Pancreas (tissue), 10 donors: ENCODE measurements at regions not wholly inside any gene's neighbourhood (a gene's known extent, or its start where the extent isn't known, plus 50 kb on each side); places are given as distances from the start of the nearest gene placed in this dataset.
A peak's percentile ranks its signal among the peaks of the same experiment; 100 is the strongest.

ENCODE experiments used
- ATAC-seq, 4 donors: fragments of 200-7000 bp; cut with Tn5 transposase; one replicate each; pipeline versions ENCODE4 v1.8.0 to v1.9.1; 2020; ENCODE audit warnings: mild to moderate bottlenecking in 4 of 4, moderate library complexity in 4 of 4
- DNase-seq, 6 donors: peaks; one replicate each; pipeline ENCODE4 v3.0.0-alpha.2; 2020
- FAIRE-seq: peaks from 2 replicates; lab custom pipeline; 2012; peaks lifted over from hg19 to GRCh38; lab: Jason Lieb, UNC
- H3K27ac ChIP-seq, 4 donors: fragments of 200-600 bp; sonication (generic); 1 replicate in 3 of 4; 2 replicates in 1 of 4; pipeline versions ENCODE4 v1.5.0 to v1.8.0; 2020
- H3K27me3 ChIP-seq, 4 donors: fragments of 200-600 bp; one replicate each; pipeline ENCODE4 v1.8.0; 2021
- H3K36me3 ChIP-seq, 3 donors: fragments of 200-600 bp; sonication (generic) in 1 of 3; one replicate each; pipeline versions ENCODE4 v1.5.0 to v1.8.0; 2020 to 2021
- H3K4me1 ChIP-seq, 3 donors: fragments of 200-600 bp; one replicate each; pipeline ENCODE4 v1.8.0; 2021
- H3K4me3 ChIP-seq, 4 donors: fragments of 200-600 bp; sonication (generic) in 2 of 4; one replicate each; pipeline versions ENCODE4 v1.5.0 to v1.8.0; 2020 to 2021
- H3K9me3 ChIP-seq, 4 donors: fragments of 200-600 bp; one replicate each; pipeline ENCODE4 v1.8.0; 2021
- CTCF ChIP-seq, 4 donors: fragments of 200-600 bp; sonication (generic) in 3 of 4; IDR thresholded peaks; one replicate each; pipeline versions ENCODE4 v1.5.0 to v1.8.0; 2021; ENCODE audit warnings: antibody characterized with exemption in 4 of 4
- WGBS, 2 donors: extraction: QIAGEN DNeasy Blood & Tissue Kit; methylation state at CpG; one replicate each; pipeline ENCODE4 v1.1.7; 2013; 5-methylcytosine and 5-hydroxymethylcytosine counted together
- intact Hi-C, 3 donors: fragments of 100-400 bp; cut with DNase I; formaldehyde crosslinking; loops; one replicate each; pipeline versions ENCODE4 v1.11.1 to v1.14.2; 2022
- donor health status: healthy with polysubstance abuse.
- donor health status: DM: no; HTN: no; CAD: no; lungs with moderate emphysema.
- donor health status: DM: no; HTN: no; CAD: no.
- donor health status: control.
- donor health status: control.
- donor health status: Bipolar disorder and iron deficiency.
- donor health status: DM: yes; HTN: yes; CAD: no.
- donor health status: DM: no; HTN: no; CAD: no.
- donor health status: DM: no; HTN: no; CAD: no.
- donor health status: DM: yes; HTN: yes; CAD: no.

DNA sequence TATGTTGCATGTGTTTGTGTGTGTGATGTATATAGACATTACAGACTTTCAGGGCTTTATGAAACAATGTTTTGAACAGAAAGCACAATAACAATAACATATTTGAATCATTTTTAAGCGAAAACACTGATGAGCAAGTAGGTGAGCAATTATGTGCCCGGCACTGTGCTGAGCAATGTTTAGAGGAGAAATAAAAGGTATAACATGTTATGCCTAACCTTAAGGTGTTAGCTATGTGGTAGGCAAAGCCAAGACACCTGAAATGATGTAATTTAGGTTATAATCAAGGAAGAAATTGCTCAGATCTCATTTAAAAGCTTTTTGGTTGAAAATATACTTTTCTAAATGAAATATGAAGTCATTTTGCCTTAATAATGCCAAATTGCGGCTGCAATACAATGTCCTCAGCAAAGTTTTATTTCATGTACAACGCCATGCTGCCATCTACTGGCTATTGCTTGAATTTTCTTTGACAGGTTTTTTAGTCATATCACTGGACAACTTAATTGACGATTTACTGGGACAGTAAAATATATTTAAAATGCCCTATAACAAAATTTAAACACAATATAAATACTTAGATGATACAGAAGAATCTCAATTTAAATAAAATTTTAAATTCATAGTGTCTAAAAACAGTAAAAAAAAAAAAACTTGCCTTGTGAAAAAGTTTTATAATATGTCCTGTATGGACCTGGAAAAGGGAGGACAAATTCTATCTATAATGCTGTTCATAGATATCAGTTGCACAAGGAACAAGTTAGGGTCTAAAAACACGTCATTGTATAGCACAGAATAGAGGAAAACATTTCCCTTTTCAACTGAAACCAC lies 131.1 kb upstream of the CDK1 start:
- Histone ChIP-seq H3K9me3 (no peaks in the 10 kb centered on the region), H3K4me1 (peaks cover 0 to 5% (median 0%) of the 10 kb centered on the region in 3 donors), H3K27me3 (no peaks in the 10 kb centered on the region), H3K36me3 (no peaks in the 10 kb centered on the region), H3K4me3 (no peak overlapping the region), H3K27ac (no peak overlapping the region)
- FAIRE-seq (peak; percentile 97), ATAC-seq (peak; percentile 70 to 85 (median 84)), DNase-seq (peak in 2 of 6 donors; percentile 9 to 34)
- TF ChIP-seq CTCF (IDR thresholded peaks at IDR 0.05): peak; percentile 35 to 68 (median 62)
- intact Hi-C loops: loop anchor here in 2 of 3 donors (5.0 to 10.0 kb wide), 2 partner anchors 202 to 205 kb away; no protein-coding TSS in a partner anchor
- WGBS, 2 donors: 7 to 10% methylated on average over 6 of the region's 6 CpGs

DNA sequence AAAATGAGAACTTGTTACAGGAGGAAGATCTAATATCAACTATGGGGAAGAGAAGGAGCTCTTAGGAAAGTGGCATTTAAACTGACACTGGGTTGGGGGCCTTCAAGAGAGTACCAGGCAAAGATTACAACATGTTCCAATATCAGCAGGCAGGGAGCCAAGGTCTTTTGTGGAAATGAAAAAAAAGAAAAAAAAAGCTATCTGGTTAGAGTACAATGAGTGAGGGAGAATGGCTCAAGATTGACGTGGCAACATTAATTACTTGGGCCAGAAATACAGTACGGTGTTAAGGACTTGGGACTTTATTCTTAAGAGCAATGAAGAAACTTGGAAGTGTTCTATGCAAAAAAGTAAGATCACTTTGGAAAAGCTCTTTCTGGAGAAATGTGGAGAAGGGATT lies 132.3 kb upstream of the CDK1 start:
- Histone ChIP-seq H3K36me3 (no peaks in the 10 kb centered on the region), H3K4me1 (peaks cover 0 to 5% (median 0%) of the 10 kb centered on the region in 3 donors), H3K27me3 (no peaks in the 10 kb centered on the region), H3K9me3 (no peaks in the 10 kb centered on the region), H3K4me3 (no peak overlapping the region), H3K27ac (no peak overlapping the region)
- no peak for TF ChIP-seq CTCF (IDR thresholded peaks at IDR 0.05)
- ATAC-seq (peak in 1 of 4 donors; percentile 77), FAIRE-seq (no peak), DNase-seq (peak in 1 of 6 donors; percentile 18)
- intact Hi-C loops: loop anchor here in 2 of 3 donors (5.0 to 10.0 kb wide), 2 partner anchors 201 to 204 kb away; no protein-coding TSS in a partner anchor
- 21 to 28% methylated on average over 2 of the region's 2 CpGs for WGBS, 2 donors

DNA sequence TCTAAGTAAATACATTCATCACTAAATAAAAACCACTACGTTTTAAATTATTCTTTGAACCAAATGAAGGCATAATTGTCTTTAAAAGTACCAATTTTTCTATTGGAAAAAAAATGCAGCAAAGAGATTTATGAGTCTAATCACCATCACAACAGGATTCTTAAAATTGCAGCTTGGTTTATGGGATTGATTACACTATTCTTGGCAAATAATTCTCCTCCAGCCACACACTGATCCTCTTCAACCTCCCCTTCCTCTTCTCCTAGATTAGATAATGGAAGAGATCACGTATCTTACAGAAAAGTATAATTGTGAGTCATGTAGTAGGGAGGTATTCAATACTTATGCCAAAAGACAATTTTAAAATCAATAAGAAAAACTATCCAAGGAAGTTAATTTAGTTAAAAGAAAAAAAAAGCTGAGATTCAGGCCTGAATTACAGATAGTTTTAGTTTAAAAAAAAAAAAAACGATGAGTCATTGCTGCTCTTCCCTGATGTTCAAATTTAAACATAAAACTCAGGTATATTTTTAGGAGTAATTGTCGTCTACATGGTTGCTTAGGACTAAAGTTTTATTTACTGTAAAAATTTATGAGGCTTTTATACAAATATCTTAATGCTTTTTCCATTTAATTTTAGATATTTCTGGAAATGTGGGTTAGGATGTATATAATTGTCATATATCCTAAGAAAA lies 133.7 kb upstream of the CDK1 start:
- 60 to 72% methylated on average over 4 of the region's 4 CpGs for WGBS, 2 donors
- ATAC-seq (no peak), FAIRE-seq (no peak), DNase-seq (no peak)
- TF ChIP-seq CTCF (IDR thresholded peaks at IDR 0.05): no peak
- Histone ChIP-seq H3K9me3 (no peaks in the 10 kb centered on the region), H3K4me3 (no peak overlapping the region), H3K36me3 (no peaks in the 10 kb centered on the region), H3K27me3 (no peaks in the 10 kb centered on the region), H3K27ac (no peak overlapping the region), H3K4me1 (peaks cover 0 to 5% (median 0%) of the 10 kb centered on the region in 3 donors)
- intact Hi-C loops: loop anchor here in 2 of 3 donors (5.0 to 10.0 kb wide), 2 partner anchors 200 to 202 kb away; no protein-coding TSS in a partner anchor

- TF ChIP-seq CTCF (IDR thresholded peaks at IDR 0.05): no peak
- Histone ChIP-seq H3K9me3 (no peaks in the 10 kb centered on the region), H3K27ac (no peak overlapping the region), H3K27me3 (no peaks in the 10 kb centered on the region), H3K36me3 (no peaks in the 10 kb centered on the region), H3K4me3 (no peak overlapping the region), H3K4me1 (peaks cover 0 to 5% (median 0%) of the 10 kb centered on the region in 3 donors)
- intact Hi-C loops: loop anchor here in 1 of 3 donors (10.0 kb wide), 1 partner anchor 199 kb away; no protein-coding TSS in a partner anchor
- ATAC-seq (no peak), FAIRE-seq (no peak), DNase-seq (no peak)
- 69 to 70% methylated on average over 1 of the region's 1 CpG for WGBS, 2 donors
Observed at GRCh38 chr10:60643874-60644273, 134.4 kb upstream of the CDK1 start.
